IgD-negative memory B cell (primary cell): ENCODE measurements at regions not wholly inside any gene's neighbourhood (a gene's known extent, or its start where the extent isn't known, plus 50 kb on each side); places are given as distances from the start of the nearest gene placed in this dataset.
A peak's percentile ranks its signal among the peaks of the same experiment; 100 is the strongest.

ENCODE experiments used
- H3K27ac Mint-ChIP-seq, 3 donors: one replicate each; pipeline ENCODE4 v1.8.0; 2020 to 2022; ENCODE audit warnings: mild to moderate bottlenecking in 3 of 3, mixed read lengths in 3 of 3, moderate library complexity in 1 of 3
- H3K27me3 Mint-ChIP-seq: one replicate; pipeline ENCODE4 v1.8.0; 2021; ENCODE audit warnings: mixed read lengths
- H3K36me3 Mint-ChIP-seq: one replicate; pipeline ENCODE4 v1.8.0; 2020; ENCODE audit warnings: mild to moderate bottlenecking, mixed read lengths
- H3K4me1 Mint-ChIP-seq, 3 donors: one replicate each; pipeline ENCODE4 v1.8.0; 2020 to 2022; ENCODE audit warnings: mixed read lengths in 3 of 3, mild to moderate bottlenecking in 1 of 3
- H3K4me3 Mint-ChIP-seq, 4 donors: one replicate each; pipeline ENCODE4 v1.8.0; 2020 to 2022; ENCODE audit warnings: mild to moderate bottlenecking in 4 of 4, mixed read lengths in 4 of 4, moderate library complexity in 3 of 4
- H3K9me3 Mint-ChIP-seq, 3 donors: one replicate each; pipeline ENCODE4 v1.8.0; 2020 to 2021; ENCODE audit warnings: mixed read lengths in 3 of 3, mild to moderate bottlenecking in 1 of 3

GRCh38 chr13:108528303-108528702, 101.1 kb upstream of the MYO16 start:
- Mint-ChIP-seq H3K27me3 (peaks cover 2% of the 10 kb centered on the region), H3K36me3 (no peaks in the 10 kb centered on the region), H3K27ac (no peak overlapping the region), H3K9me3 (peaks cover 0 to 2% (median 0%) of the 10 kb centered on the region in 3 donors), H3K4me3 (no peak overlapping the region), H3K4me1 (no peaks in the 10 kb centered on the region)

GRCh38 chr13:108533842-108534241, 95.6 kb upstream of the MYO16 start:
- H3K9me3 Mint-ChIP-seq, result peaks cover 0 to 4% (median 2%) of the 10 kb centered on the region in 3 donors
- no peak overlapping the region for H3K27ac Mint-ChIP-seq
- peaks cover 2% of the 10 kb centered on the region for H3K36me3 Mint-ChIP-seq
- peaks cover 2% of the 10 kb centered on the region for H3K27me3 Mint-ChIP-seq
- H3K4me3 Mint-ChIP-seq, result no peak overlapping the region
- H3K4me1 Mint-ChIP-seq, result no peaks in the 10 kb centered on the region

GRCh38 chr13:108534728-108535127, 94.7 kb upstream of the MYO16 start:
- Mint-ChIP-seq H3K27ac (no peak overlapping the region), H3K9me3 (peaks cover 0 to 4% (median 2%) of the 10 kb centered on the region in 3 donors), H3K36me3 (peaks cover 2% of the 10 kb centered on the region), H3K27me3 (peaks cover 2% of the 10 kb centered on the region), H3K4me3 (no peak overlapping the region), H3K4me1 (no peaks in the 10 kb centered on the region)

GRCh38 chr13:108549934-108550333, 79.5 kb upstream of the MYO16 start:
- no peaks in the 10 kb centered on the region for H3K4me1 Mint-ChIP-seq
- H3K27me3 Mint-ChIP-seq, result no peaks in the 10 kb centered on the region
- H3K9me3 Mint-ChIP-seq, result peaks cover 5 to 16% (median 8%) of the 10 kb centered on the region in 3 donors
- peak overlapping the region in 1 of 4 donors; percentile 39 for H3K4me3 Mint-ChIP-seq
- H3K36me3 Mint-ChIP-seq, result no peaks in the 10 kb centered on the region
- no peak overlapping the region for H3K27ac Mint-ChIP-seq

- Mint-ChIP-seq H3K9me3 (peaks cover 3 to 12% (median 8%) of the 10 kb centered on the region in 3 donors), H3K4me3 (no peak overlapping the region), H3K4me1 (no peaks in the 10 kb centered on the region), H3K36me3 (no peaks in the 10 kb centered on the region), H3K27ac (no peak overlapping the region), H3K27me3 (no peaks in the 10 kb centered on the region)
Observed at GRCh38 chr13:108551674-108552073, 77.7 kb upstream of the MYO16 start.

- Mint-ChIP-seq H3K4me3 (no peak overlapping the region), H3K36me3 (no peaks in the 10 kb centered on the region), H3K27me3 (no peaks in the 10 kb centered on the region), H3K27ac (peak overlapping the region in 1 of 3 donors; percentile 67), H3K9me3 (peaks cover 0 to 4% (median 2%) of the 10 kb centered on the region in 3 donors), H3K4me1 (no peaks in the 10 kb centered on the region)
Observed at GRCh38 chr13:108558489-108558888, 70.9 kb upstream of the MYO16 start.

- no peaks in the 10 kb centered on the region for H3K36me3 Mint-ChIP-seq
Observed at GRCh38 chr13:108560093-108560492, 69.3 kb upstream of the MYO16 start.

GRCh38 chr13:108561149-108561548, 68.3 kb upstream of the MYO16 start:
- peaks cover 1 to 4% (median 4%) of the 10 kb centered on the region in 3 donors for H3K9me3 Mint-ChIP-seq
- no peak overlapping the region for H3K4me3 Mint-ChIP-seq
- no peaks in the 10 kb centered on the region for H3K4me1 Mint-ChIP-seq
- H3K36me3 Mint-ChIP-seq, result no peaks in the 10 kb centered on the region
- no peaks in the 10 kb centered on the region for H3K27me3 Mint-ChIP-seq
- H3K27ac Mint-ChIP-seq, result no peak overlapping the region

More at GRCh38 chr13:108560093-108560492, 69.3 kb upstream of the MYO16 start:
- H3K9me3 Mint-ChIP-seq, result peaks cover 1 to 4% (median 4%) of the 10 kb centered on the region in 3 donors
- H3K27ac Mint-ChIP-seq, result no peak overlapping the region
- H3K4me1 Mint-ChIP-seq, result no peaks in the 10 kb centered on the region
- H3K27me3 Mint-ChIP-seq, result no peaks in the 10 kb centered on the region
- no peak overlapping the region for H3K4me3 Mint-ChIP-seq

GRCh38 chr13:108566413-108567170, 62.8 kb upstream of the MYO16 start:
- no peaks in the 10 kb centered on the region for H3K4me1 Mint-ChIP-seq
- H3K27me3 Mint-ChIP-seq, result no peaks in the 10 kb centered on the region
- H3K4me3 Mint-ChIP-seq, result no peak overlapping the region
- H3K9me3 Mint-ChIP-seq, result peaks cover 0 to 4% (median 1%) of the 10 kb centered on the region in 3 donors
- no peak overlapping the region for H3K27ac Mint-ChIP-seq
- no peaks in the 10 kb centered on the region for H3K36me3 Mint-ChIP-seq

GRCh38 chr13:108572782-108573211, 56.6 kb upstream of the MYO16 start:
- Mint-ChIP-seq H3K9me3 (no peaks in the 10 kb centered on the region), H3K36me3 (no peaks in the 10 kb centered on the region), H3K27me3 (no peaks in the 10 kb centered on the region), H3K27ac (peak overlapping the region in 1 of 3 donors; percentile 72), H3K4me1 (peaks cover 0 to 2% (median 0%) of the 10 kb centered on the region in 3 donors), H3K4me3 (no peak overlapping the region)

- H3K4me1 Mint-ChIP-seq, result peaks cover 0 to 2% (median 0%) of the 10 kb centered on the region in 3 donors
- H3K4me3 Mint-ChIP-seq, result no peak overlapping the region
- H3K9me3 Mint-ChIP-seq, result no peaks in the 10 kb centered on the region
- H3K36me3 Mint-ChIP-seq, result no peaks in the 10 kb centered on the region
- H3K27ac Mint-ChIP-seq, result no peak overlapping the region
- no peaks in the 10 kb centered on the region for H3K27me3 Mint-ChIP-seq
Observed at GRCh38 chr13:108573455-108573854, 56.0 kb upstream of the MYO16 start.

- no peaks in the 10 kb centered on the region for H3K27me3 Mint-ChIP-seq
Observed at GRCh38 chr13:108574856-108575255, 54.6 kb upstream of the MYO16 start.

GRCh38 chr13:108575430-108575829, 54.0 kb upstream of the MYO16 start:
- Mint-ChIP-seq H3K4me1 (peaks cover 0 to 2% (median 0%) of the 10 kb centered on the region in 3 donors), H3K27ac (no peak overlapping the region), H3K36me3 (no peaks in the 10 kb centered on the region), H3K27me3 (no peaks in the 10 kb centered on the region), H3K9me3 (no peaks in the 10 kb centered on the region), H3K4me3 (no peak overlapping the region)

More at GRCh38 chr13:108574856-108575255, 54.6 kb upstream of the MYO16 start:
- Mint-ChIP-seq H3K36me3 (no peaks in the 10 kb centered on the region), H3K4me1 (peaks cover 0 to 2% (median 0%) of the 10 kb centered on the region in 3 donors), H3K9me3 (no peaks in the 10 kb centered on the region), H3K4me3 (no peak overlapping the region), H3K27ac (no peak overlapping the region)
